Activated naive CD4-positive, alpha-beta T cell treated with anti-CD3 and anti-CD28 coated beads, Interleukin-2, amount 50 U/mL, for 24 hours (primary cell): ENCODE measurements at regions not wholly inside any gene's neighbourhood (a gene's known extent, or its start where the extent isn't known, plus 50 kb on each side); places are given as distances from the start of the nearest gene placed in this dataset.
"Not testable (repeated sequence)": the region's sequence is repeated elsewhere in the genome, so short reads cannot be mapped to it uniquely, and the experiment has no call there.

ENCODE experiments used
- H3K27ac Mint-ChIP-seq: one replicate; pipeline ENCODE4 v1.8.0; 2021; ENCODE audit warnings: mild to moderate bottlenecking, mixed read lengths
- H3K27me3 Mint-ChIP-seq: one replicate; pipeline ENCODE4 v1.8.0; 2021; ENCODE audit warnings: mixed read lengths
- H3K36me3 Mint-ChIP-seq: one replicate; pipeline ENCODE4 v1.8.0; 2021; ENCODE audit warnings: mixed read lengths
- H3K4me1 Mint-ChIP-seq: one replicate; pipeline ENCODE4 v1.8.0; 2021; ENCODE audit warnings: mixed read lengths
- H3K4me3 Mint-ChIP-seq: one replicate; pipeline ENCODE4 v1.8.0; 2021; ENCODE audit warnings: mild to moderate bottlenecking, mixed read lengths
- H3K9me3 Mint-ChIP-seq: one replicate; pipeline ENCODE4 v1.8.0; 2021; ENCODE audit warnings: mixed read lengths

DNA sequence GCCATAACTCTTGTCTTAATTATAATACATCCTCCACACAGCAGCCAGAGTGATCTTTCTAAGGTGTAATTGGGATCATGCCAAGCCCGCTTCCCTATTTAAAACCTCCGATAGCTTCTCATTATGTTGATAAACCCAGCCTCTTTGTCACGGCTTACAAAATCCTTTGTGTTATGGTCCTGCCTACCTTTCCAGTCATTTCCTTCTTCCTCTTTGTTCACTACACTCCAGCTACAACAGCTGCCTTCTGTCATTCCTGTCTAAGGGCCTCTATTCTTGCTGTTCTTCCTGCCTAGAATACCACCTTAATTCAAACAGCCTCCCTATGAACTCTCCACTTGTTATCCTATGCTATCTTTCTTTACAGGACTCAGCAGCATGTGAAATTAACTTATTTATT is 70.6 kb upstream of the CAPRIN1 start:
- Mint-ChIP-seq H3K4me1 (no peaks in the 10 kb centered on the region), H3K4me3 (no peak overlapping the region), H3K27me3 (peaks cover 3% of the 10 kb centered on the region), H3K36me3 (no peaks in the 10 kb centered on the region), H3K9me3 (no peaks in the 10 kb centered on the region), H3K27ac (no peak overlapping the region)

DNA sequence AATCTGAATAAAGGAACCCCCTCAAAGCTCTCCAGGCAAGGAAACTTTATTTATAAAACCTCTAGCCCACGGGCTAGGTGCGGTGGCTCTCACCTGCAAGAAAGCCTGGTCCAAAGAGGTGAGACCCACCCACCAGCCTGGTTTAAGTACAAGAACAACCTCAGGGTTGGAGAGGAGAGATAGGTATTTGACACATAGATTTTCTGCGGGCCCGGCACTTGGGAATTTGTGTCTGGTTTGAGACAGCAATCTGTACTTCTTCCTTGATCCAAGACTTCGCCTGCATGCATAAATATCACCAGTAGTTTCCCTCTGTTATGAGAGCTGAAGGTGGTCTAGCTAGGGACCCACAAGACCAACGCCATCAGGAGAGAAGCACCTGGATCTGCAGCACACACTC is 73.2 kb upstream of the CAPRIN1 start:
- no peak overlapping the region for H3K27ac Mint-ChIP-seq
- no peaks in the 10 kb centered on the region for H3K9me3 Mint-ChIP-seq
- peaks cover 3% of the 10 kb centered on the region for H3K27me3 Mint-ChIP-seq
- no peaks in the 10 kb centered on the region for H3K36me3 Mint-ChIP-seq
- no peak overlapping the region for H3K4me3 Mint-ChIP-seq
- H3K4me1 Mint-ChIP-seq, result no peaks in the 10 kb centered on the region

DNA sequence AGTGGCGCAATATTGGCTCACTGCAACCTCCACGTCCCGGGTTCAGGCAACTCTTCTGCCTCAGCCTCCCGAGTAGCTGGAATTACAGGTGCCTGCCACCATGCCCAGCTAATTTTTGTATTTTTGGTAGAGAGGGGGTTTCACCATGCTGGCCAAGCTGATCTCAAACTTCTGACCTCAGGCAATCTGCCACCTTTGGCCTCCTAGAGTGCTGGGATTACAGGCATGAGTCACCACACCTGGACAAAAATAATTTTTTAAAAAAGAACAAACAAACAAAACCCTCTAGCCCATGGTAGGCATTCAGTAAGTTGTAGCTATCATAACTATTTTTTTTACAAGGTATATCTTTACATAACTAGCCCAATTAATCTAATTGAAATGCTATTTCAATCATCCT is 73.9 kb upstream of the CAPRIN1 start:
- Mint-ChIP-seq H3K4me1 (no peaks in the 10 kb centered on the region), H3K4me3 (no peak overlapping the region), H3K9me3 (no peaks in the 10 kb centered on the region), H3K36me3 (no peaks in the 10 kb centered on the region), H3K27ac (no peak overlapping the region), H3K27me3 (peaks cover 3% of the 10 kb centered on the region)

DNA sequence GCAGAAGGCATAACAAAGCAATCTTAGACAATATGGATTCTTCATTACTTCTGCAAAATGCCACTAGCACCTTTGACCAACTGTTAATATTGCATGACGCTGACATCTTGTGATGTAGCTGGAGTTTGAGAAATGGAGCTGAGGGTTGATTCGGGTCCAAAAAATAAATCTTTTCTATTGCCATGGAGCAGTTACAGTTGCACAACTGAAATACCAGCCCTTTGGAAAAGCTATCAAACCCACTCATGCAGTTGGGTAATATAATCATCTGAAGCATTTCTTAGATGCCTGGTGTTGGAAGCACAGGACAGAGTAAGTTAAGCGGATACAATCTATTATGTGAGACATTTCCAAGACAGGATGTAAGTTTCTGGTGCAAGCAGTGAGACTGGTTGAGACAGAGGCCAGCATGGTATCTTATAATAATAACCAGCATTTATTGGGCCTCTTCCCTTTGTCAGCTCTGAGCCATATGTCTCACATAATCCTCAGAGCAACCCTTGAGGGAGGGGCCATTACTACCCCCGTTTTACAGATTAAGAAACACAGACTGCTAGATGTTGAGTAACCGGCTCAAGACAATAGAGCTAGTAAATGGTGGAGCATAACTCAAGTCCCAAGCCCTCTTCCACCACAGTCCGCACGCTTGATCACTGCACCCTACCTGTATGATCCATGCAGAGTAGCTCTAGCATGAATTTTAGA is 74.9 kb upstream of the CAPRIN1 start:
- Mint-ChIP-seq H3K9me3 (no peaks in the 10 kb centered on the region), H3K4me1 (no peaks in the 10 kb centered on the region), H3K27ac (no peak overlapping the region), H3K36me3 (no peaks in the 10 kb centered on the region), H3K27me3 (peaks cover 3% of the 10 kb centered on the region), H3K4me3 (no peak overlapping the region)

DNA sequence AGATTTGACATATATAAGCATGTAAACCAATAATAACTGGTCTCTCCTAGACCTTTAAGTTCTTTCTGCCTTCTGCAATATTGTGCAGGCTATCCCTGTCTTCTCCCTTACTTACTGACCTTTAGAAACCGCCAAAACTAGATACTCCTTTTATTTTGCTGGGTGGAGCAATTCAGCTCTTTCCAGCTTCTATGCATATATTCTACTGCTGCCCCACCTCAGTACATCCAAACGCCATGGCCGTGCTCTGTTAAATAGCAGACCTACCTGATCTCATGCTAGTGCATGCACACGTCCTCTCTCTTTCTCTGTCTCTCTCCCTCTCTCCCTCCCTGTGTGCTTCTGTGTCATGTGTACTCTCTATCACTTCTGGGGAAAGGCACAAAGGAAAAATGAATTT is 76.7 kb upstream of the CAPRIN1 start:
- no peaks in the 10 kb centered on the region for H3K4me1 Mint-ChIP-seq
- no peaks in the 10 kb centered on the region for H3K36me3 Mint-ChIP-seq
- H3K27me3 Mint-ChIP-seq, result peaks cover 3% of the 10 kb centered on the region
- no peak overlapping the region for H3K4me3 Mint-ChIP-seq
- H3K9me3 Mint-ChIP-seq, result no peaks in the 10 kb centered on the region
- no peak overlapping the region for H3K27ac Mint-ChIP-seq

DNA sequence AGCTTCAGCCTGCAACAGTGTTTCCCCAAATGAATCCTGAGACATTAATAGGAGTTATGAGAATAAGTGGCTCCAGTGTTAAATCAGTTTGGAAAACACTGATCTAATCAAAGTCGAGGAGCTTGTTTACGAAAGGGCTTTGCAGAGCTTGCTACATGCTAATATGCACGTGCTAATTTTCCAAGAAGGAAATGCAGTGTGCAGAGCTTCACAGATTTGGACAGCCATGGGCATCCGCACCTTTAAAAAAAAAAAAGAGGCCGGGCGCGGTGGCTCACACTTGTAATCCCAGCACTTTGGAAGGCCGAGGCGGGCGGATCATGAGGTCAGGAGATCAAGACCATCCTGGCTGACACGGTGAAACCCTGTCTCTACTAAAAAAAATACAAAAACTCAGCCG is 79.7 kb upstream of the LMO2 start:
- not testable (repeated sequence) for H3K36me3 Mint-ChIP-seq, H3K4me3 Mint-ChIP-seq, H3K27me3 Mint-ChIP-seq, H3K27ac Mint-ChIP-seq, H3K4me1 Mint-ChIP-seq, H3K9me3 Mint-ChIP-seq

DNA sequence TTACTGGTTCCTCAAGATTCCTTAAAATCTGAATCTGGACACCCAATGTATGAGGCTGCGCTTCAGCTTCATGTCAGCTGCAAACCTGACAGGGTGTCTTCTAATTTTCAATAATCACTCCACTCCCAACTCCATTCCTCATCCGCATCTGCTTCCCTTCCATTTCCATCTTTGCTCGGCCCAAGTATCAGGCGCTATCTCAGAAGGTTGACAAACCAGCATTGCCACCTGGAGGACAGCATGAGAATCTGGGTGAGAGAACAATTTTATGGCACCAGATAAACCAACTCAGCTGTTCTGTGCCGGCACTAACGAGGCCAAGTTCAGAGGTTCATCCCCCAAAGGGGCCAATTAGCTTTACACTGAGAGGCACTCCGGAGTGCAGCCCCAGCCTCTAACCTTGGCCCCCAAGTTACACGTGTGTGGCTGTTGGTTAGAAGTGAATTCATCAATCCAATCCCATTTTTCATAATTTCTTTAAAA is 79.1 kb upstream of the LMO2 start:
- no peaks in the 10 kb centered on the region for H3K36me3 Mint-ChIP-seq
- H3K4me3 Mint-ChIP-seq, result no peak overlapping the region
- H3K9me3 Mint-ChIP-seq, result no peaks in the 10 kb centered on the region
- no peak overlapping the region for H3K27ac Mint-ChIP-seq
- no peaks in the 10 kb centered on the region for H3K4me1 Mint-ChIP-seq
- peaks cover under 1% of the 10 kb centered on the region for H3K27me3 Mint-ChIP-seq

DNA sequence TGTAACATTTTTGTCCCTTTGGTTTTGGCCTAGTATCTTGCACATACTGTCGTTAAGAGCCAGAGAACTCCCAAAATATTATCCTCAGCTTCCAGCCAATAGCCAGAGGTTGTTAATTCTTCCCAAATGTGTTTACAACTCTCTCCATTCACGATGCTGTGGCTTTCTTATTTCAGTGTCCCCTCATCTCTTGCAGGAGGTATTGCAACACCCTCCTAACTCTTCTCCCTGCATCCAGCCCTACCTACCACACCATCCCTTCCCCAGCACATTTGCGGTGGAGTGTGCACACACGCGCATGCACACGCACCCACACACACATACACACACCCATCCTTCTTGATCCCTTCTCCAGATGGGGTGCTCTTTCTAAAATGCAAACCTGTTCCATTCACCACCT is 75.6 kb upstream of the LMO2 start:
- Mint-ChIP-seq H3K4me1 (no peaks in the 10 kb centered on the region), H3K4me3 (no peak overlapping the region)

DNA sequence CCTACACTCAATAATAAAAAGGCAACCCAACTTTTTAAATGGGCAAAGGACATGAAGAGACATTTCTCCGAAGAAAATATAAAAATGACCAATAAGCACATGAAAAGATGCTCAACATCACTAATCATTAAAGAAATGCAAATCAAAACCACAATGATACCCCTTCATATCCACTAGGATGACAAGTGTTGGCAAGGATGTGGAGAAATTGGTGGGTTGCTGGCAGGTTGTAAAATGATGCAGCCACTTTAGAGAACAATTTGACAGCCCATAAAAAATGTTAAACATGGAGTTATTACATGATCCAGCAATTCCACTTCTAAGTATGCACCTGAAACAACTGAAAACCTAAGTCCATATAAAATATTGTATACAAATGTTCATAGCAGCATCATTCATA is 73.2 kb upstream of the LMO2 start:
- Mint-ChIP-seq H3K27me3 (peaks cover 3% of the 10 kb centered on the region), H3K27ac (no peak overlapping the region), H3K9me3 (no peaks in the 10 kb centered on the region), H3K4me1 (no peaks in the 10 kb centered on the region), H3K36me3 (no peaks in the 10 kb centered on the region), H3K4me3 (no peak overlapping the region)

More for the DNA sequence above, 75.6 kb upstream of the LMO2 start:
- Mint-ChIP-seq H3K9me3 (no peaks in the 10 kb centered on the region), H3K27ac (no peak overlapping the region), H3K27me3 (peaks cover 3% of the 10 kb centered on the region), H3K36me3 (no peaks in the 10 kb centered on the region)

DNA sequence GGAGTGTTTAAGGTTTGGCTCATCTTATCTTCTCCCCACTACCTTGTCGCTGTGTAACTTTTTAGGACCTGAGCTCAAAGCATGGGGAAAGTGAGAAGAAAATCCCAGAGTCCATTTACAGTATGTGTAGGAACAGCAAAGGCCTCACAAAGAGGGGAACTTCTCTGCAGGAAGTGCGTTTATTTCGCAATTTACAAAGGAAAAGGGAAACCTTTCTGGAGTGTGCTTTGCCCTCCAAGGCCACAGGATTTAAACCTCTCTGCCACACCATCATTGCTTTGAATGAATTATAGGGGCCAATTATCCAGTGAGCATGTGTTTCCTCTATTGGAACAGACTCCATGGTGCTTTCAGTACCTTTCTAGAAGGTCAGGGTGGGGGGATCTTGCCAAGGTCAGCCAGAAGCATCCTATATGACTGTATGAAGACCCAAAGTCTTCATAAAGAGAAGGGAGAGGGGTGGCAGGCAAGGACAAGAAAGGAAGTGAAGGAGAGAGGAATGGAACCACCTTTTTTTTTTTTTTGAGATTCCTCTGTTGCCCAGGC is 68.1 kb upstream of the LMO2 start:
- Mint-ChIP-seq H3K27ac (no peak overlapping the region), H3K36me3 (no peaks in the 10 kb centered on the region), H3K4me1 (no peaks in the 10 kb centered on the region), H3K9me3 (no peaks in the 10 kb centered on the region), H3K27me3 (peaks cover 1% of the 10 kb centered on the region), H3K4me3 (no peak overlapping the region)

DNA sequence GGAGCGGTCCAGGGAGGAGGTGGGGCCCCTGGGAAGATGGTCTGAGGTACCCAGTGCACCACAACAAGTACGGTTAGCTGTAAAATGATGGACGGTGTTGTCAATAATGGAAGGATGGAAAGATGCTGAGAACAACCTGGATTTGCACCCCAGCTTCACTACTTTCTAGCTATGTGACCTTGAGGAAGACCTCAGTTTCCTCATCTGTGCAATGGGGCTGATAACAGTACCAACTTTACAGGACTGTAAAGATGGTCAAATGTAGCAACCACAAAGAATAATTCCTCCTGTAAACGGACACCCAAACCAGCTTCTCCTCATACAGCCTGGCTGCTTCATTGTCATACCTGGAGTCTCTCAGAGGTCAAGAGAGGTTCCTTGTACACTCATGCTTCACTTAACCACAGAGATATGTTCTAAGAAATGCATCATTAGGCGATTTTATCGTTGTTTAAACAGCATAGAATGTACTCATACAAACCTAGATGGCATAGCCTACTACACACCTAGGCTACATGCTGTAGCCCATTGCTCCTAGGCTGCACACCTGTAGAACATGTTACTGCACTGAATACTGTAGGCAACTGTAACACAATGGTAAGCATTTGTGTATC is 65.5 kb upstream of the LMO2 start:
- H3K27me3 Mint-ChIP-seq, result no peaks in the 10 kb centered on the region
- H3K27ac Mint-ChIP-seq, result no peak overlapping the region
- no peaks in the 10 kb centered on the region for H3K9me3 Mint-ChIP-seq
- no peaks in the 10 kb centered on the region for H3K4me1 Mint-ChIP-seq
- no peak overlapping the region for H3K4me3 Mint-ChIP-seq
- no peaks in the 10 kb centered on the region for H3K36me3 Mint-ChIP-seq

DNA sequence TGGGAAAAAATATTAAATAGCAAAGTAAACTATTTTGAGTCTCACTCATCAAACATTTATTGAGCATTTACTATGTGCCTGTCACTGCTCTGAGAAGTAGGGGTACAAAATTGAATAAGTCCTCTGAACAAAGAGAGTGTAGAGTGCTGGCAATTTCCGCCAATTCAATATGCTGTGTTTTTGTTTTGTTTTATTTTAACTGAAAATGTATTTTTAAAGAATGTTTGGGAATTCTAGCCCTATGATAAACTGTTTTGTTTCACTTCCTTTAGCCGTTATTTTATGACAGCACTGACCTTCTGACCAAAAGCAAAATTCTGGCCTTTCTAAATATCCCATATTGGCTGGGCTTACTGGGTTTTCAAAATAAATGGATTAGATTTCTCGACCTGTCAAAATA is 64.7 kb upstream of the LMO2 start:
- Mint-ChIP-seq H3K4me3 (no peak overlapping the region), H3K27ac (no peak overlapping the region), H3K27me3 (no peaks in the 10 kb centered on the region), H3K9me3 (no peaks in the 10 kb centered on the region), H3K4me1 (no peaks in the 10 kb centered on the region), H3K36me3 (no peaks in the 10 kb centered on the region)

DNA sequence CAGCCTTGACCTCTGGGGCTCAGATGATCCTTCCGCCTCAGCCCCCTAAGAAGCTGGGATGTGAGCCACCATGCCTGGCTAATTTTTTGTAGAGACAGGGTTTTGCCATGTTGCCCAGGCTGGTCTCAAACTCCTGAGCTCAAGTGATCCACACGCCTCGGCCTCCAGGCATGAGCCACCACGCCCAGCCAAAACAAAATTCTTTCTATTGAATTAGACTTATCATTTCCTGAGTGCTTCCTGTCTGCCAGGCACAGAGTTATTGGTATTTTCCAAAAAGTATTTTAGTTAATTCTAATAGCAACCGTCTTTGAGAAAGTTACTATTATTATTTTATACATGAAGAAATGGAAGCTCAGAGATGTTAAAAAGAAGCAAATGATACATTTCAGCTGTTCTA is 61.4 kb upstream of the LMO2 start:
- Mint-ChIP-seq H3K27ac (no peak overlapping the region), H3K36me3 (no peaks in the 10 kb centered on the region), H3K4me1 (no peaks in the 10 kb centered on the region), H3K9me3 (no peaks in the 10 kb centered on the region), H3K4me3 (no peak overlapping the region), H3K27me3 (no peaks in the 10 kb centered on the region)

DNA sequence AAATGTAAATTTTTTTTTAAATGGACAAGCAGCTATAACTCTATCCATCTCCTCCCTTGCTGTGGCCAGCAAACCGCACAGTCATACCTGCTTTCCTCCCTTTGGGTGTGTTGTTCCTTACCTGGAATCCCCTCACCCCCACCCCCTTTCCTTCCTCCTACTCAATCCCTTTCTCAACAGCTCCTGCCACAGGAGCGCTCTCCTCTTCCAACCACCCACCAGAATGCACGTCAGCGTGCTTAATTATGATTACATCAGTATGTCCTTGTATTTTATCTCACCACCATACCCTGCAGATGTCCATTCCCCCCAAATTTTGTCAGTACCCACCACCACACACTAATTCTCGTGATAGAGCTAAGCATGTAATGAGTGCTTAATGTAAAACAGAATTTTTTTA is 60.9 kb upstream of the LMO2 start:
- H3K36me3 Mint-ChIP-seq, result no peaks in the 10 kb centered on the region
- H3K27ac Mint-ChIP-seq, result no peak overlapping the region
- H3K4me3 Mint-ChIP-seq, result no peak overlapping the region
- no peaks in the 10 kb centered on the region for H3K9me3 Mint-ChIP-seq
- no peaks in the 10 kb centered on the region for H3K27me3 Mint-ChIP-seq
- H3K4me1 Mint-ChIP-seq, result no peaks in the 10 kb centered on the region

DNA sequence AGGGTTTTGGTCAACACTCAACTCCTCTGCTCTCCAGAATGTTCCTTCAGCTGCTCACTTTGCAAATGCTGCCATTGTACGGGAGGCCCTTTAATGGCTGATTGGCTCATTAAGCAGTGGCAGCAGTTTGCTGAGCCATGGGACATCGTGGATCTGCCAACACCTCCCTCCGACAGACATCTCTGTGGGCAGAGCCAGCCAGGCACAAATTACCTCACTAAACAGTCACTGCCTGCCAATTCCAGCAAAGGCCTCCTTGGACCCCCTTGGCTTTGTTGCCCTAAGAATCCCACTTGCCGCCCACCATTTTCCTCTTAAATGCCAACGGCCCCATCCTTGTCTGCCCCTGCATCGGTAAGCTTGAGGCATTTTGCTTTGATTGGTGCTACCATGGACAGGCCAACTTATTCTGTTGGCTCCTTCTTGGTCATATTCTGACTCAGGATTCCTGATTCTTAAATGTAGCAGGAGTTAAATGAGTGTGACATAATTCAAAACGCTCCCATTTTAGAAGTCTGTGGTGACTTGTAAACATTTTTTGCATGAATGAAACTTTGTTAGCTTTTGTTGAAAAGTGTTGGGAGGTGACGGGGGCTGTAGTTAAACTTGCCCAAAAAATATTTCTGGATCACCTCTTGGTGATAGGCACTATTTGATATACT is 57.5 kb upstream of the LMO2 start:
- H3K27me3 Mint-ChIP-seq, result no peaks in the 10 kb centered on the region
- no peak overlapping the region for H3K27ac Mint-ChIP-seq
- H3K9me3 Mint-ChIP-seq, result no peaks in the 10 kb centered on the region
- H3K4me1 Mint-ChIP-seq, result no peaks in the 10 kb centered on the region
- no peak overlapping the region for H3K4me3 Mint-ChIP-seq
- no peaks in the 10 kb centered on the region for H3K36me3 Mint-ChIP-seq

DNA sequence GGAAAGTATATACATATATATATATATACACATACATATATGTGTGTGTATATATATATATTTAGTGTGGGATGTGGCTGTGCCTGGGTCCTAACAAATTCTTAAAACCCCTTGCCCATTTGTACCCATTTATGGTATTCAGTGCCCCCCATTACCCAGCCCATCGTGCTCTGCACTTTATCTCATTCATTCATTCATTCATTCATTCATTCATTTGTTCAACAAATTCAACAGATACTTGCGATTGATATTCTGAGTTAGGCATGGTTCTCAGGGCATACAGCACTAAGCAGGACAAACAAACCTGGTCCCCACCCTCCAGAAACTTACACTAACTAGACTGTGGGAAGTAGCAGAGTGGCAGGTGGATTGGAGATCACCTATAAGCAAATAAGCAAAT is 56.6 kb upstream of the LMO2 start:
- Mint-ChIP-seq H3K36me3 (no peaks in the 10 kb centered on the region), H3K4me3 (no peak overlapping the region), H3K4me1 (no peaks in the 10 kb centered on the region), H3K27me3 (no peaks in the 10 kb centered on the region), H3K9me3 (no peaks in the 10 kb centered on the region), H3K27ac (no peak overlapping the region)
